Endodermal cell (in vitro differentiated cells): ENCODE measurements at regions not wholly inside any gene's neighbourhood (a gene's known extent, or its start where the extent isn't known, plus 50 kb on each side); places are given as distances from the start of the nearest gene placed in this dataset.

Experiments
- DNase-seq: peaks from one replicate; pipeline ENCODE4 v3.0.0-alpha.2; 2017
- H3K27ac ChIP-seq: 2 replicates; pipeline ENCODE4 v1.5.1; 2013; ENCODE audit warnings: mild to moderate bottlenecking, low read depth, low read length, moderate library complexity
- H3K27me3 ChIP-seq: 2 replicates; pipeline ENCODE4 v1.6.1; 2013; ENCODE audit warnings: mild to moderate bottlenecking, low read length, moderate library complexity; ENCODE audit not compliant: insufficient read depth, control insufficient read depth, poor library complexity, severe bottlenecking
- H3K36me3 ChIP-seq: 2 replicates; pipeline ENCODE4 v1.7.0; 2013; ENCODE audit warnings: mild to moderate bottlenecking, low read length, moderate library complexity; ENCODE audit not compliant: control insufficient read depth, insufficient read depth
- H3K4me1 ChIP-seq: one replicate; pipeline ENCODE4 v1.7.0; 2013; ENCODE audit warnings: low read length; ENCODE audit not compliant: control insufficient read depth, insufficient read depth
- H3K4me3 ChIP-seq: 2 replicates; pipeline ENCODE4 v1.5.1; 2013; ENCODE audit warnings: mild to moderate bottlenecking, low read length, moderate library complexity
- H3K9ac ChIP-seq: 2 replicates; pipeline ENCODE4 v1.6.1; 2013; ENCODE audit warnings: mild to moderate bottlenecking, low read length, moderate library complexity; ENCODE audit not compliant: poor library complexity, severe bottlenecking; ENCODE audit errors: extremely low read depth
- H3K9me3 ChIP-seq: 2 replicates; pipeline ENCODE4 v1.6.1; 2013; ENCODE audit warnings: mild to moderate bottlenecking, low read length, moderate library complexity; ENCODE audit not compliant: control insufficient read depth
- H3K27ac Mint-ChIP-seq: 2 replicates; pipeline ENCODE4 v1.8.0; 2020; ENCODE audit warnings: mixed read lengths
- H3K27me3 Mint-ChIP-seq: 2 replicates; pipeline ENCODE4 v1.8.0; 2021; ENCODE audit warnings: mild to moderate bottlenecking, mixed read lengths; ENCODE audit not compliant: insufficient read depth
- H3K36me3 Mint-ChIP-seq: 2 replicates; pipeline ENCODE4 v1.8.0; 2020; ENCODE audit warnings: low read depth, mixed read lengths
- H3K4me1 Mint-ChIP-seq: 2 replicates; pipeline ENCODE4 v1.8.0; 2020; ENCODE audit warnings: mixed read lengths
- H3K4me3 Mint-ChIP-seq: 2 replicates; pipeline ENCODE4 v1.8.0; 2020; ENCODE audit warnings: mild to moderate bottlenecking, moderate library complexity, mixed read lengths
- H3K9me3 Mint-ChIP-seq: 2 replicates; pipeline ENCODE4 v1.8.0; 2020; ENCODE audit warnings: mild to moderate bottlenecking, mixed read lengths
- CTCF ChIP-seq: fragments of 200-600 bp; sonication (generic); conservative IDR thresholded peaks from 2 replicates; pipeline ENCODE4 v1.5.0; 2021; ENCODE audit warnings: antibody characterized with exemption, mild to moderate bottlenecking
- WGBS, 2 experiments: methylation state at CpG; one replicate each; pipeline versions ENCODE4 v1.1.5 to v1.1.7; 2013; ENCODE audit warnings: missing lambda C conversion rate in 2 of 2, mixed read lengths in 1 of 2; ENCODE audit not compliant: insufficient coverage in 1 of 2, insufficient read length in 1 of 2; 5-methylcytosine and 5-hydroxymethylcytosine counted together

GRCh38 chr11:31972623-31973022 is 118.3 kb upstream of the RCN1 start:
- no peak for TF ChIP-seq CTCF
- Histone ChIP-seq H3K4me1 (no peaks in the 10 kb centered on the region), H3K9ac (no peak overlapping the region), H3K27me3 (no peaks in the 10 kb centered on the region), H3K4me3 (no peak overlapping the region), H3K27ac (no peak overlapping the region), H3K36me3 (no peaks in the 10 kb centered on the region), H3K9me3 (peaks cover 9% of the 10 kb centered on the region)
- H3K9me3 Mint-ChIP-seq = peaks cover 24% of the 10 kb centered on the region
- H3K27me3 Mint-ChIP-seq = peaks cover 23% of the 10 kb centered on the region
- no peak overlapping the region for H3K27ac Mint-ChIP-seq
- DNase-seq = no peak
- no peaks in the 10 kb centered on the region for H3K36me3 Mint-ChIP-seq
- 94 to 95% methylated on average over 5 of the region's 5 CpGs for WGBS, 2 experiments
- peaks cover 3% of the 10 kb centered on the region for H3K4me1 Mint-ChIP-seq
- no peak overlapping the region for H3K4me3 Mint-ChIP-seq

- Histone ChIP-seq H3K9me3 (peaks cover 9% of the 10 kb centered on the region), H3K9ac (no peak overlapping the region), H3K4me3 (no peak overlapping the region), H3K4me1 (no peaks in the 10 kb centered on the region), H3K36me3 (no peaks in the 10 kb centered on the region), H3K27me3 (no peaks in the 10 kb centered on the region), H3K27ac (no peak overlapping the region)
- no peak overlapping the region for H3K4me3 Mint-ChIP-seq
- peaks cover 24% of the 10 kb centered on the region for H3K9me3 Mint-ChIP-seq
- DNase-seq = no peak
- WGBS, 2 experiments = 95 to 98% methylated on average over 6 of the region's 6 CpGs
- H3K27ac Mint-ChIP-seq = no peak overlapping the region
- no peaks in the 10 kb centered on the region for H3K36me3 Mint-ChIP-seq
- H3K27me3 Mint-ChIP-seq = peaks cover 7% of the 10 kb centered on the region
- no peaks in the 10 kb centered on the region for H3K4me1 Mint-ChIP-seq
- TF ChIP-seq CTCF = no peak
Observed at GRCh38 chr11:31969359-31969702, 121.5 kb upstream of the RCN1 start.

GRCh38 chr11:31968461-31969358 is 122.2 kb upstream of the RCN1 start:
- WGBS, 2 experiments = 89 to 95% methylated on average over 9 to 12 of the region's 13 CpGs
- no peaks in the 10 kb centered on the region for H3K27me3 ChIP-seq
- no peak overlapping the region for H3K9ac ChIP-seq
- Mint-ChIP-seq H3K4me1 (no peaks in the 10 kb centered on the region), H3K9me3 (peaks cover 24% of the 10 kb centered on the region), H3K27ac (no peak overlapping the region), H3K36me3 (no peaks in the 10 kb centered on the region), H3K4me3 (no peak overlapping the region), H3K27me3 (peaks cover 10% of the 10 kb centered on the region)
- no peaks in the 10 kb centered on the region for H3K36me3 ChIP-seq
- peaks cover 9% of the 10 kb centered on the region for H3K9me3 ChIP-seq
- no peak overlapping the region for H3K27ac ChIP-seq
- no peak for DNase-seq
- H3K4me1 ChIP-seq = no peaks in the 10 kb centered on the region
- TF ChIP-seq CTCF = no peak
- H3K4me3 ChIP-seq = no peak overlapping the region
